Endothelial cell of umbilical vein (primary cell): ENCODE measurements at regions not wholly inside any gene's neighbourhood (a gene's known extent, or its start where the extent isn't known, plus 50 kb on each side); places are given as distances from the start of the nearest gene placed in this dataset.

Experiments used
- BruUV-seq: library from RNA; stranded (reverse); fragments of 400-500 nt; replicated peaks from 2 replicates; lab custom pipeline; 2021; lab: Mats Ljungman, UMichigan
- CTCF ChIA-PET: fragments of 300-600, 350-600 bp; sonication (Branson Sonifier 250); formaldehyde crosslinking; loops from one replicate; lab custom pipeline; 2021; ENCODE audit warnings: antibody characterized with exemption, inconsistent platforms; lab: Charles Lee
- POLR2A ChIA-PET: fragments of 300-600, 350-600 bp; sonication (Branson Sonifier 250); formaldehyde crosslinking; loops from one replicate; lab custom pipeline; 2021; ENCODE audit warnings: antibody characterized with exemption, inconsistent platforms; lab: Charles Lee
- DNase-seq: peaks from one replicate; pipeline ENCODE4 v3.0.0-alpha.2; 2011; ENCODE audit warnings: low read depth, low spot score
- FAIRE-seq: peaks from 2 replicates; lab custom pipeline; 2011; peaks lifted over from hg19 to GRCh38; lab: Jason Lieb, UNC
- H2AFZ ChIP-seq: 2 replicates; pipeline ENCODE4 v1.6.0; 2012; ENCODE audit warnings: low read depth, low read length, control low read depth, inconsistent platforms
- H3K27ac ChIP-seq: 2 replicates; pipeline ENCODE4 v1.5.1; 2011; ENCODE audit warnings: low read depth, mild to moderate bottlenecking, control low read depth, low read length, moderate library complexity; ENCODE audit not compliant: insufficient read depth
- H3K27me3 ChIP-seq, 2 experiments: 2 replicates each; pipeline versions ENCODE4 v1.6.0 to v1.6.1; 2011; ENCODE audit warnings: low read length in 2 of 2, mixed read lengths in 1 of 2; ENCODE audit not compliant: control insufficient read depth in 2 of 2, insufficient read depth in 2 of 2
- H3K36me3 ChIP-seq, 2 experiments: 2 replicates in 1 of 2; 3 replicates in 1 of 2; pipeline ENCODE4 v1.5.1; 2011; ENCODE audit warnings: low read length in 2 of 2, mild to moderate bottlenecking in 1 of 2, moderate library complexity in 1 of 2; ENCODE audit not compliant: control insufficient read depth in 2 of 2, insufficient read depth in 2 of 2; ENCODE audit errors: extremely low read depth in 1 of 2
- H3K4me1 ChIP-seq: 3 replicates; pipeline ENCODE4 v1.5.1; 2011; ENCODE audit warnings: mild to moderate bottlenecking, low read length; ENCODE audit not compliant: control insufficient read depth, insufficient read depth; ENCODE audit errors: extremely low read depth
- H3K4me2 ChIP-seq: 2 replicates; pipeline ENCODE4 v1.6.1; 2011; ENCODE audit warnings: low read length, control low read depth, mixed read lengths; ENCODE audit not compliant: insufficient read depth
- H3K4me3 ChIP-seq, 3 experiments: fragments of 200-600 bp in 1 of 3; sonication (generic), shearing (Covaris generic) in 1 of 3; replicated peaks in 1 of 3; 2 replicates each; pipeline ENCODE4 v1.5.1; 2011 to 2016; ENCODE audit warnings: control low read depth in 3 of 3, low read length in 3 of 3, mild to moderate bottlenecking in 2 of 3, inconsistent platforms in 1 of 3, low read depth in 1 of 3, moderate library complexity in 1 of 3; ENCODE audit not compliant: insufficient read depth in 1 of 3
- H3K79me2 ChIP-seq: 2 replicates; pipeline ENCODE4 v1.6.0; 2012; ENCODE audit warnings: low read length, inconsistent platforms; ENCODE audit not compliant: control insufficient read depth, insufficient read depth
- H3K9ac ChIP-seq: replicated peaks from 2 replicates; pipeline ENCODE3; 2011; ENCODE audit warnings: low read length, control low read depth; ENCODE audit not compliant: insufficient read depth; ENCODE audit errors: extremely low read depth
- H3K9me1 ChIP-seq: replicated peaks from 3 replicates; pipeline ENCODE4 v1.6.0; 2011; ENCODE audit warnings: mild to moderate bottlenecking, low read length; ENCODE audit not compliant: control insufficient read depth, insufficient read depth; ENCODE audit errors: extremely low read depth
- H3K9me3 ChIP-seq: replicated peaks from 2 replicates; pipeline ENCODE4 v1.5.1; 2012; ENCODE audit warnings: low read length, inconsistent platforms; ENCODE audit not compliant: control insufficient read depth, insufficient read depth
- H4K20me1 ChIP-seq: replicated peaks from 2 replicates; pipeline ENCODE3; 2011; ENCODE audit warnings: mild to moderate bottlenecking, low read length; ENCODE audit not compliant: control insufficient read depth, insufficient read depth; ENCODE audit errors: extremely low read depth
- EZH2 ChIP-seq: IDR thresholded peaks from 2 replicates; pipeline ENCODE4 v1.6.1; 2012; ENCODE audit warnings: borderline replicate concordance, low read depth, mild to moderate bottlenecking, moderate library complexity, low read length, inconsistent platforms; ENCODE audit not compliant: severe bottlenecking
- FOS ChIP-seq: IDR thresholded peaks from 2 replicates; pipeline ENCODE4 v1.6.1; 2011; ENCODE audit warnings: mild to moderate bottlenecking, low read length, moderate library complexity, borderline replicate concordance; ENCODE audit not compliant: insufficient read depth
- GATA2 ChIP-seq: IDR thresholded peaks from 2 replicates; pipeline ENCODE4 v1.7.0; 2011; ENCODE audit warnings: low read depth, mild to moderate bottlenecking, moderate library complexity, mixed read lengths, low read length; ENCODE audit not compliant: insufficient read length, insufficient read depth
- JUN ChIP-seq: IDR thresholded peaks from 2 replicates; pipeline ENCODE4 v1.6.1; 2011; ENCODE audit warnings: borderline replicate concordance, low read depth; ENCODE audit not compliant: insufficient read length, insufficient read depth
- MAX ChIP-seq: IDR thresholded peaks from 2 replicates; pipeline ENCODE4 v1.6.1; 2011; ENCODE audit not compliant: insufficient read depth, insufficient read length
- MYC ChIP-seq: IDR thresholded peaks from one replicate; pipeline ENCODE4 v1.6.1; 2011; ENCODE audit warnings: mild to moderate bottlenecking, low read depth, low read length
- POLR2AphosphoS5 ChIP-seq: IDR thresholded peaks from 2 replicates; pipeline ENCODE4 v1.6.1; 2012; ENCODE audit warnings: low read depth, mild to moderate bottlenecking, control low read depth, low read length, moderate library complexity; ENCODE audit not compliant: insufficient read depth
- dilution Hi-C: fragments of 300-500 bp; cut with MboI; formaldehyde crosslinking; loops from one replicate; pipeline ENCODE4 v1.15.0; 2019; ENCODE audit warnings: low sequenced_read_pairs; ENCODE audit not compliant: extremely low pct_ligation_motif_present
- intact Hi-C: fragments of 100-400 bp; cut with micrococcal nuclease; formaldehyde crosslinking; loops from one replicate; pipeline ENCODE4 v1.10.0; 2022
- TF ChIP-seq, protein P1 (sequence below), 2 donors: IDR thresholded peaks; 1 replicate in 1 of 2; 2 replicates in 1 of 2; pipeline ENCODE4 v1.5.1; 2011; ENCODE audit warnings: low read length in 2 of 2, mild to moderate bottlenecking in 2 of 2, moderate library complexity in 2 of 2, control low read depth in 1 of 2, inconsistent platforms in 1 of 2, low read depth in 1 of 2; ENCODE audit not compliant: insufficient read depth in 1 of 2; ENCODE audit errors: extremely low read depth in 1 of 2

- H3K9ac ChIP-seq = no peak overlapping the region
- dilution Hi-C loops = no loop called here
- no peak overlapping the region for H3K4me2 ChIP-seq
- H2AFZ ChIP-seq = no peak overlapping the region
- ChIA-PET CTCF (no interaction called here), POLR2A (no interaction called here)
- H3K27me3 ChIP-seq = no peaks in the 10 kb centered on the region
- TF ChIP-seq, protein P1, sequence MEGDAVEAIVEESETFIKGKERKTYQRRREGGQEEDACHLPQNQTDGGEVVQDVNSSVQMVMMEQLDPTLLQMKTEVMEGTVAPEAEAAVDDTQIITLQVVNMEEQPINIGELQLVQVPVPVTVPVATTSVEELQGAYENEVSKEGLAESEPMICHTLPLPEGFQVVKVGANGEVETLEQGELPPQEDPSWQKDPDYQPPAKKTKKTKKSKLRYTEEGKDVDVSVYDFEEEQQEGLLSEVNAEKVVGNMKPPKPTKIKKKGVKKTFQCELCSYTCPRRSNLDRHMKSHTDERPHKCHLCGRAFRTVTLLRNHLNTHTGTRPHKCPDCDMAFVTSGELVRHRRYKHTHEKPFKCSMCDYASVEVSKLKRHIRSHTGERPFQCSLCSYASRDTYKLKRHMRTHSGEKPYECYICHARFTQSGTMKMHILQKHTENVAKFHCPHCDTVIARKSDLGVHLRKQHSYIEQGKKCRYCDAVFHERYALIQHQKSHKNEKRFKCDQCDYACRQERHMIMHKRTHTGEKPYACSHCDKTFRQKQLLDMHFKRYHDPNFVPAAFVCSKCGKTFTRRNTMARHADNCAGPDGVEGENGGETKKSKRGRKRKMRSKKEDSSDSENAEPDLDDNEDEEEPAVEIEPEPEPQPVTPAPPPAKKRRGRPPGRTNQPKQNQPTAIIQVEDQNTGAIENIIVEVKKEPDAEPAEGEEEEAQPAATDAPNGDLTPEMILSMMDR (IDR thresholded peaks at IDR 0.05; ENCODE audit: extremely low read depth in 1 of 2, insufficient read depth in 1 of 2, low read depth in 1 of 2, low read length in 2 of 2) = no peak
- TF ChIP-seq POLR2AphosphoS5 = no peak
- TF ChIP-seq EZH2 = no peak
- TF ChIP-seq JUN = no peak
- TF ChIP-seq MAX = no peak
- no peak for TF ChIP-seq MYC
- TF ChIP-seq GATA2 = no peak
- TF ChIP-seq FOS = no peak
- DNase-seq = no peak
- no peak for FAIRE-seq
- intact Hi-C loops = no loop called here
- H3K9me3 ChIP-seq = no peaks in the 10 kb centered on the region
- no peaks in the 10 kb centered on the region for H3K36me3 ChIP-seq
- no peaks in the 10 kb centered on the region for H3K79me2 ChIP-seq
- no TSS peak for BruUV-seq
- H3K4me1 ChIP-seq = no peaks in the 10 kb centered on the region
- no peak overlapping the region for H3K27ac ChIP-seq
- H4K20me1 ChIP-seq = no peaks in the 10 kb centered on the region
- no peak overlapping the region for H3K4me3 ChIP-seq
- no peaks in the 10 kb centered on the region for H3K9me1 ChIP-seq
Observed at GRCh38 chr6:48550603-48551002, 439.6 kb upstream of the PTCHD4 start.
